ENCODE measurements at regions not wholly inside any gene's neighbourhood (a gene's known extent, or its start where the extent isn't known, plus 50 kb on each side); places are given as distances from the start of the nearest gene placed in this dataset.

GRCh38 chr18:61062258-61062657 lies 271.0 kb upstream of the CDH20 start:
- no peak for TF ChIP-seq CTCF (IDR thresholded peaks at IDR 0.05)
- TF ChIP-seq POLR2A (IDR thresholded peaks at IDR 0.05), result no peak

Data from body of pancreas (tissue), 4 donors.